ENCODE measurements at regions not wholly inside any gene's neighbourhood (a gene's known extent, or its start where the extent isn't known, plus 50 kb on each side); places are given as distances from the start of the nearest gene placed in this dataset.

- no peaks in the 10 kb centered on the region for H3K27me3 ChIP-seq (ENCODE audit: insufficient read depth, low read depth)
- H3K4me1 ChIP-seq (ENCODE audit: low read depth, poor library complexity, severe bottlenecking) = no peaks in the 10 kb centered on the region
- TF ChIP-seq CTCF (conservative IDR thresholded peaks at IDR 0.05; ENCODE audit: low read depth, low read length) = no peak
- H3K36me3 ChIP-seq (ENCODE audit: insufficient read depth) = no peaks in the 10 kb centered on the region
- no peak overlapping the region for H3K27ac ChIP-seq
- H3K9ac ChIP-seq = no peak overlapping the region
- H3K4me3 ChIP-seq (IDR thresholded peaks at IDR 0.05; ENCODE audit: insufficient read depth, low read depth, low read length) = no peak overlapping the region
- no peak overlapping the region for H3K4me2 ChIP-seq
- no peak overlapping the region for H2AFZ ChIP-seq (ENCODE audit: low read depth)
- H3K79me2 ChIP-seq (ENCODE audit: insufficient read depth, low read depth) = no peaks in the 10 kb centered on the region
- no peaks in the 10 kb centered on the region for H4K20me1 ChIP-seq (ENCODE audit: insufficient read depth)
Measured at GRCh38 chr4:153976954-153977353, 188.1 kb upstream of the SFRP2 start.

GRCh38 chr4:153974452-153974851, 185.6 kb upstream of the SFRP2 start:
- Histone ChIP-seq H3K27me3 (ENCODE audit: insufficient read depth, low read depth) (no peaks in the 10 kb centered on the region), H4K20me1 (ENCODE audit: insufficient read depth) (no peaks in the 10 kb centered on the region), H2AFZ (ENCODE audit: low read depth) (no peak overlapping the region), H3K36me3 (ENCODE audit: insufficient read depth) (no peaks in the 10 kb centered on the region), H3K27ac (no peak overlapping the region), H3K4me1 (ENCODE audit: low read depth, poor library complexity, severe bottlenecking) (no peaks in the 10 kb centered on the region), H3K4me2 (no peak overlapping the region), H3K9ac (no peak overlapping the region), H3K79me2 (ENCODE audit: insufficient read depth, low read depth) (no peaks in the 10 kb centered on the region), H3K4me3 (IDR thresholded peaks at IDR 0.05; ENCODE audit: insufficient read depth, low read depth, low read length) (no peak overlapping the region)
- no peak for TF ChIP-seq CTCF (conservative IDR thresholded peaks at IDR 0.05; ENCODE audit: low read depth, low read length)

- H3K4me1 ChIP-seq (ENCODE audit: low read depth, poor library complexity, severe bottlenecking) = no peaks in the 10 kb centered on the region
- H3K36me3 ChIP-seq (ENCODE audit: insufficient read depth) = no peaks in the 10 kb centered on the region
- no peak overlapping the region for H3K9ac ChIP-seq
- no peak overlapping the region for H3K4me3 ChIP-seq (IDR thresholded peaks at IDR 0.05; ENCODE audit: insufficient read depth, low read depth, low read length)
- H2AFZ ChIP-seq (ENCODE audit: low read depth) = no peak overlapping the region
- no peak for TF ChIP-seq CTCF (conservative IDR thresholded peaks at IDR 0.05; ENCODE audit: low read depth, low read length)
- H3K79me2 ChIP-seq (ENCODE audit: insufficient read depth, low read depth) = no peaks in the 10 kb centered on the region
- no peaks in the 10 kb centered on the region for H3K27me3 ChIP-seq (ENCODE audit: insufficient read depth, low read depth)
- H4K20me1 ChIP-seq (ENCODE audit: insufficient read depth) = no peaks in the 10 kb centered on the region
- no peak overlapping the region for H3K4me2 ChIP-seq
- H3K27ac ChIP-seq = no peak overlapping the region
Measured at GRCh38 chr4:153973942-153974341, 185.1 kb upstream of the SFRP2 start.

GRCh38 chr4:153971899-153972298, 183.0 kb upstream of the SFRP2 start:
- no peak overlapping the region for H3K9ac ChIP-seq
- no peaks in the 10 kb centered on the region for H3K27me3 ChIP-seq (ENCODE audit: insufficient read depth, low read depth)
- H4K20me1 ChIP-seq (ENCODE audit: insufficient read depth) = no peaks in the 10 kb centered on the region
- no peak overlapping the region for H3K4me2 ChIP-seq
- no peak for TF ChIP-seq CTCF (conservative IDR thresholded peaks at IDR 0.05; ENCODE audit: low read depth, low read length)
- H3K4me3 ChIP-seq (IDR thresholded peaks at IDR 0.05; ENCODE audit: insufficient read depth, low read depth, low read length) = no peak overlapping the region
- H3K36me3 ChIP-seq (ENCODE audit: insufficient read depth) = no peaks in the 10 kb centered on the region
- no peaks in the 10 kb centered on the region for H3K4me1 ChIP-seq (ENCODE audit: low read depth, poor library complexity, severe bottlenecking)
- no peak overlapping the region for H3K27ac ChIP-seq
- H2AFZ ChIP-seq (ENCODE audit: low read depth) = no peak overlapping the region
- H3K79me2 ChIP-seq (ENCODE audit: insufficient read depth, low read depth) = no peaks in the 10 kb centered on the region

GRCh38 chr4:153970169-153970568, 181.3 kb upstream of the SFRP2 start:
- Histone ChIP-seq H3K4me1 (ENCODE audit: low read depth, poor library complexity, severe bottlenecking) (no peaks in the 10 kb centered on the region), H3K4me2 (no peak overlapping the region), H3K36me3 (ENCODE audit: insufficient read depth) (no peaks in the 10 kb centered on the region), H3K27me3 (ENCODE audit: insufficient read depth, low read depth) (no peaks in the 10 kb centered on the region), H3K9ac (no peak overlapping the region), H3K27ac (no peak overlapping the region), H3K79me2 (ENCODE audit: insufficient read depth, low read depth) (no peaks in the 10 kb centered on the region), H4K20me1 (ENCODE audit: insufficient read depth) (no peaks in the 10 kb centered on the region), H2AFZ (ENCODE audit: low read depth) (no peak overlapping the region), H3K4me3 (IDR thresholded peaks at IDR 0.05; ENCODE audit: insufficient read depth, low read depth, low read length) (no peak overlapping the region)
- no peak for TF ChIP-seq CTCF (conservative IDR thresholded peaks at IDR 0.05; ENCODE audit: low read depth, low read length)
